SK-N-MC (cell line): ENCODE measurements at regions not wholly inside any gene's neighbourhood (a gene's known extent, or its start where the extent isn't known, plus 50 kb on each side); places are given as distances from the start of the nearest gene placed in this dataset.

Experiments
- EZH2 ChIP-seq: fragments of 200-600 bp; sonication (generic); IDR thresholded peaks from one replicate; pipeline ENCODE4 v1.6.1; 2017; ENCODE audit warnings: antibody characterized with exemption
- POLR2AphosphoS5 ChIP-seq: IDR thresholded peaks from 2 replicates; pipeline ENCODE4 v1.6.1; 2012; ENCODE audit warnings: mild to moderate bottlenecking, low read depth, low read length, borderline replicate concordance

- no peak for TF ChIP-seq EZH2
- no peak for TF ChIP-seq POLR2AphosphoS5
These were observed 61.7 kb upstream of the CDIN1 start for GRCh38 chr15:36517758-36518157.
